ENCODE measurements at regions not wholly inside any gene's neighbourhood (a gene's known extent, or its start where the extent isn't known, plus 50 kb on each side); places are given as distances from the start of the nearest gene placed in this dataset.

DNA sequence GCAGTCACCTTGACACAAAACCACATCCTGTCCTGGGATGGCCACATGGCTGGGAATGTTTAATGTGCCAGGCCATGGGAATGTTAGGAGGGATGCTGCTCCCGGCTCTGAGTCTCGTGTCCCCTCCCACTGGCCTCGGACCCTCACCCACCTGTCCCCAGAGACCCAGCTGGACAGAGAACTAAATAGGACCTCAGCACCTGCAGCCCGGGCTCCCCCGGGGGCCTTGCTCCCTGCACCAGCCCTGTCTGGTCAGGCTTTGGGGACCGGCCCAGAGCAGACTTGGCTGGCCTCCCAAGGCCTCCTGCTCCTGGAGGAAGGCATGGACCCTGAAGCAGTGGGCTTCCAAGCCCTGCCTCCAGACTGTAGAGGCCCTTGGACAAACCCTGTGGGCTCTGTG lies 100.0 kb upstream of the IQSEC1 start:
- Histone ChIP-seq H3K27me3 (no peaks in the 10 kb centered on the region), H3K4me3 (no peak overlapping the region), H3K36me3 (no peaks in the 10 kb centered on the region), H3K9me3 (no peaks in the 10 kb centered on the region), H3K27ac (no peak overlapping the region), H3K4me1 (no peaks in the 10 kb centered on the region)
- DNase-seq (no peak), ATAC-seq (no peak)
- TF ChIP-seq, protein P1, sequence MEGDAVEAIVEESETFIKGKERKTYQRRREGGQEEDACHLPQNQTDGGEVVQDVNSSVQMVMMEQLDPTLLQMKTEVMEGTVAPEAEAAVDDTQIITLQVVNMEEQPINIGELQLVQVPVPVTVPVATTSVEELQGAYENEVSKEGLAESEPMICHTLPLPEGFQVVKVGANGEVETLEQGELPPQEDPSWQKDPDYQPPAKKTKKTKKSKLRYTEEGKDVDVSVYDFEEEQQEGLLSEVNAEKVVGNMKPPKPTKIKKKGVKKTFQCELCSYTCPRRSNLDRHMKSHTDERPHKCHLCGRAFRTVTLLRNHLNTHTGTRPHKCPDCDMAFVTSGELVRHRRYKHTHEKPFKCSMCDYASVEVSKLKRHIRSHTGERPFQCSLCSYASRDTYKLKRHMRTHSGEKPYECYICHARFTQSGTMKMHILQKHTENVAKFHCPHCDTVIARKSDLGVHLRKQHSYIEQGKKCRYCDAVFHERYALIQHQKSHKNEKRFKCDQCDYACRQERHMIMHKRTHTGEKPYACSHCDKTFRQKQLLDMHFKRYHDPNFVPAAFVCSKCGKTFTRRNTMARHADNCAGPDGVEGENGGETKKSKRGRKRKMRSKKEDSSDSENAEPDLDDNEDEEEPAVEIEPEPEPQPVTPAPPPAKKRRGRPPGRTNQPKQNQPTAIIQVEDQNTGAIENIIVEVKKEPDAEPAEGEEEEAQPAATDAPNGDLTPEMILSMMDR (IDR thresholded peaks at IDR 0.05) = no peak
- intact Hi-C loops (cut with DNase I) = no loop called here

DNA sequence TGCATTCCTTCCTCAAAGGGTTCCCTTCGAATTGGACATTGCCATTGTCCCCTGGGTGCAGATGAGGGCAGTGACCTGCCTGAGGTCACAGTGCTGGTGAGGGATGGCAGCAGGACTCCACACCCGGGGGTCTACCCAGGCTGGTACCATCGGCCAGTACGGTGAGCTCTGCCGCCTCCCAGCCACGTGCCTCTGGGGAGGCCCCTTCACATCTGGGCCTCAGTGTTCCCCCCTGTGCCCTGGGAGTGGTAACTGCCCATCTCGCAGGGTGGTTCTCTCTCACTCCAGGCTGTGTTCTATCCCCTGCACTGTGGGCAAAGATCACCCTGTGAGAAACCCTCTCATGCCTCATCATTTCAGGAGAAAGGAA lies 99.4 kb upstream of the IQSEC1 start:
- no peak overlapping the region for H3K4me3 ChIP-seq
- TF ChIP-seq, protein P1 (IDR thresholded peaks at IDR 0.05) = no peak
- H3K36me3 ChIP-seq = no peaks in the 10 kb centered on the region
- H3K27ac ChIP-seq = no peak overlapping the region
- intact Hi-C loops (cut with DNase I) = no loop called here
- H3K9me3 ChIP-seq = no peaks in the 10 kb centered on the region
- H3K27me3 ChIP-seq = no peaks in the 10 kb centered on the region
- no peaks in the 10 kb centered on the region for H3K4me1 ChIP-seq
- no peak for DNase-seq
- ATAC-seq = no peak

DNA sequence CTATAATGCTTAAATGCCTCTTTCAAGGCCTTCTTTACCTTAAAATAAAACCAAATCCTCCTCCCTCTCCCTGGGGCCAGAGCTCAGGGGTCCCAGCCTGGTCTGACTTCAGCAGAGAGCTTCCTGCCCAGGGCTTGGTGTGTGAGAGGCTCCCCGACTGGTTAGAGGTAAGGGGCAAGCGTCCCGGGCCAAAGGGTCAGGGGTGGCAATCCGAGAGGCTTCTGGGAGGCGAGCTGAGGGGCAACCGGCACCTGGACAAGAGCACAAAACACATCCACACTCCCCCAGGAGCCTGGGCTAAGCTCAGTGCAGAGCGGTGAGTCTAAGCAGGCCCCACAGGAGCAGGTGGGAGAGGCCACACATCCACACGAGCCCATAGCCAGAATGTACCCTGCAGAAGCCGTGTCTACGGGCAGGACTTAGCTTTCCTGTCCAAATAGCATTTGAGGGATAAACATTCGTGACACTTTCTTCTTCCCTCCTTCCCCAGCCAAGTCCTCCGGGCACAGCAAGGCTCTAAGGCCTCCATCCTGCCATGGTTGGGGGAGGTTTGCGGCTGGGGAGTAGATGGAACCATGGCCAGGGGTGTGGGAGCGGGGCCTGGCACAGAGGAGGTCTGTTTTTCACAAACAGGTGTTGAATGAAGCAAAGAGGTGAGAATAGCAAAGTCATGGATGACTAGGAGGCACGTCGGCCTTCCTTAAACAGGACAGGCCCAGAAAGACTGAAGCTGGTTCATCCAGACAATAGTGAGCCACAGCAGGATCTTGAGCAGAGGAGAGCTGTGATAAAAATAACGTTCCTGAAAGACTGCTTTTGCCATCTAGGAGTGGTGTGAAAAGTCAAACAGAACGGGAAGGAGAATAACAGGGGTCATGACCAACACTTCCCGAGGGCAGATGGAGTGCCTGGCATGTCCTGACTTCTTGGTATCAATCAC lies 98.7 kb upstream of the IQSEC1 start:
- Histone ChIP-seq H3K4me3 (no peak overlapping the region), H3K36me3 (no peaks in the 10 kb centered on the region), H3K27ac (no peak overlapping the region), H3K27me3 (no peaks in the 10 kb centered on the region), H3K9me3 (no peaks in the 10 kb centered on the region), H3K4me1 (no peaks in the 10 kb centered on the region)
- intact Hi-C loops (cut with DNase I) = no loop called here
- ATAC-seq = no peak
- TF ChIP-seq, protein P1 (IDR thresholded peaks at IDR 0.05) = no peak
- no peak for DNase-seq

DNA sequence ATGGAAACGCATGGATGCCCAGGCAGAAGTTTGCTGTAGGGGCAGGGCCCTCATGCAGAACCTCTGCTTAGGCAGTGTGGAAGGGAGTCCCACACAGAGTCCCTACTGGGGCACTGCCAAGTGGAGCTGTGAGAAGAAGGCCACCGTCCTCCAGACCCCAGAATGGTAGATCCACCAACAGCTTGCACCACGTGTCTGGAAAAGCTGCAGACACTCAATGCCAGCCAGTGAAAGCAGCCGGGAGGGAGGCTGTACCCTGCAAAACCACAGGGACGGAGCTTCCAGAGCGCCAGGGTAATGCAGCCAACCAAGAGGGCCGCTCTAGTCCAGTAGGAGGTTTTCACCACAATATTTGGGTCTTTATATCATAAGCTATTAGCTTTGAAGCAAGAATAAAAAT lies 97.1 kb upstream of the IQSEC1 start:
- Histone ChIP-seq H3K27ac (no peak overlapping the region), H3K9me3 (no peaks in the 10 kb centered on the region), H3K4me3 (no peak overlapping the region), H3K27me3 (no peaks in the 10 kb centered on the region), H3K4me1 (no peaks in the 10 kb centered on the region), H3K36me3 (no peaks in the 10 kb centered on the region)
- ATAC-seq (no peak), DNase-seq (no peak)
- intact Hi-C loops (cut with DNase I) = no loop called here
- TF ChIP-seq, protein P1 (IDR thresholded peaks at IDR 0.05) = no peak

DNA sequence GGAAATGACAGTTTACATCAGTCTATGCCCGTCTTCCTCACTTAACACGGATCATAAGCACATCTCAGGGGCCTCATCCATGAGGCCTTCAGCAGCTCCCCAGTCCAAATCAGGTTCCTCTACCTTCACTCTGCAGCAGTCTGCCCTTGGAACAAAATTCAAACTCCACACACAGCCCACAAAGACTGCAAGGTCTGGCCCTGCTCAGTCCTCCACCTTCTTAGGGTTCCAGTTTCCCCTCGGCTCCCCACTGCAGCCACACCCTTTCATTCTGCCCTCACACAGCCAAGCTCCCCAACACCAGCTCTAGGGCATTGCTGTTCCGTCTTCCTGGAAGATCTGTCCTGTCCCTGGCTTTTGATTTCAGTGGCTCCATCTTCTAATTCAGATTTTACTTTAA lies 95.2 kb upstream of the IQSEC1 start:
- Histone ChIP-seq H3K4me3 (no peak overlapping the region), H3K27ac (no peak overlapping the region), H3K9me3 (no peaks in the 10 kb centered on the region), H3K36me3 (no peaks in the 10 kb centered on the region), H3K4me1 (no peaks in the 10 kb centered on the region), H3K27me3 (no peaks in the 10 kb centered on the region)
- TF ChIP-seq, protein P1 (IDR thresholded peaks at IDR 0.05) = no peak
- DNase-seq (no peak), ATAC-seq (no peak)
- intact Hi-C loops (cut with DNase I) = no loop called here
